GM13977 (cell line): ENCODE measurements at regions not wholly inside any gene's neighbourhood (a gene's known extent, or its start where the extent isn't known, plus 50 kb on each side); places are given as distances from the start of the nearest gene placed in this dataset.
"Not testable (repeated sequence)": the region's sequence is repeated elsewhere in the genome, so short reads cannot be mapped to it uniquely, and the experiment has no call there.

Experiments used
- DNase-seq: peaks from one replicate; pipeline ENCODE4 v3.0.0; 2012; ENCODE audit warnings: low spot score
- CTCF ChIP-seq: IDR thresholded peaks from 2 replicates; pipeline ENCODE4 v1.5.1; 2012; ENCODE audit warnings: mild to moderate bottlenecking, control low read depth; ENCODE audit not compliant: insufficient read depth; ENCODE audit errors: extremely low read depth, missing control alignments
- in situ Hi-C: fragments of 300-500 bp; cut with MboI; formaldehyde crosslinking; loops from one replicate; pipeline ENCODE4 v1.12.0; 2022; ENCODE audit warnings: low sequenced_read_pairs, low pct_unique_long_range_greater_than_20kb, mixed read lengths, inconsistent platforms; ENCODE audit not compliant: unreplicated experiment

GRCh38 chr10:4280461-4281189 lies 495.6 kb upstream of the KLF6 start:
- no peak for DNase-seq
- TF ChIP-seq CTCF: no peak
- in situ Hi-C loops: no loop called here

GRCh38 chr10:4279655-4280054 lies 494.6 kb upstream of the KLF6 start:
- DNase-seq: no peak
- no peak for TF ChIP-seq CTCF
- in situ Hi-C loops: no loop called here

GRCh38 chr10:4278186-4278585 lies 493.2 kb upstream of the KLF6 start:
- DNase-seq: no peak
- TF ChIP-seq CTCF: no peak
- in situ Hi-C loops: no loop called here

DNA sequence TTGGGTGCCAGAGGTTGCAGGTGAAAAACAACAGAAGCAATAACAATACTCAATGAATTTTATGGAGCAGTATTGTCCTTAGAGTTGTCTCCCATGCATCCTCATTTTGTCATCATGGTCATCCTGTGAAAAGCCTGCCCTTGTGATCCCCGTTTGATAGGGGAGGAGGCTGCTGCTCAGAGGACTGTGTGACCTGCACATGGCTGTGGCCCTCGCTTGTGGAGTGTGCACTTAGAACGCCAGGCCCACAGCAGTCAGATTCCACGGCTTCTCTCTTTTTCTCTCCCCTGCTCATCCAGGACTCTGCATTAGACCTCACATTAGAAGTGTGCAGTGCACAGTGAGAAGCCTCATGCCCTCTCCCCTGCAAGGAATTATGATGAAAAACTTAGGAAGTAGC lies 491.1 kb upstream of the KLF6 start:
- in situ Hi-C loops: no loop called here
- TF ChIP-seq CTCF: no peak
- no peak for DNase-seq

DNA sequence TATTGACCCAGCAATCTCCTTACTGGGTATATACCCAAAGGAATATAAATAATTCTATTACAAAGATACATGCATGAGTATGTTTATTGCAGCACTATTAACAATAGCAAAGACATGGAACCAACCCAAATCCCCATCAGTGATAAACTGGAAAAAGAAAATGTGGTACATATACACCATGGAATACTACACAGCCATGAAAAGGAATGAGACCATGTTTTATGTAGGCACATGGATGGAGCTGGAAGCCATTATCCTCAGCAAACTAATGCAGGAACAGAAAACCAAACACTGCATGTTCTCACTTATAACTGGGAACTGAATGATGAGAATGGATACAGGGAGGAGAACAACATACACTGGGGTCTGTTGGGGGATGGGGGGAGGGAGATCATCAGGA lies 489.7 kb upstream of the KLF6 start:
- DNase-seq, in situ Hi-C loops: not testable (repeated sequence)

DNA sequence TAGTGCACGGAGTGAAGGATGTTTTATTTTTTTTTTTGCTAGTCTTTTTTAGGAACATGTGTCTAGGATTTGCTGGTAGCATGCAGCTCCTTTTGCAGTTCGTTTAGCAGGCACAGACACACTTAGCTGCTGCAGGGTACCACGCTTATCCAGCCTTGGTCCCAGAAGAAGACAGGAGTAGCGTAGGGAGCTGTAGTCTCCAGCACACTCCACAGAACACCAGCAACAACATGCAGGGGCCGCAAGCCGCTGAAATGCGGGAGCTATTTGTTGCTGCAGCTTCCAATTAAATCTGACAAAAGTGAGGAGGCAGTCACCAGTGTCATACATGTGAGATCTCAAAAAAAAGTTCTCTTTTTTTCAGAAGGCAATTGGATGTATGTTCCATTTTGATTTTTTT lies 486.2 kb upstream of the KLF6 start:
- no peak for TF ChIP-seq CTCF
- in situ Hi-C loops: no loop called here
- DNase-seq: no peak

DNA sequence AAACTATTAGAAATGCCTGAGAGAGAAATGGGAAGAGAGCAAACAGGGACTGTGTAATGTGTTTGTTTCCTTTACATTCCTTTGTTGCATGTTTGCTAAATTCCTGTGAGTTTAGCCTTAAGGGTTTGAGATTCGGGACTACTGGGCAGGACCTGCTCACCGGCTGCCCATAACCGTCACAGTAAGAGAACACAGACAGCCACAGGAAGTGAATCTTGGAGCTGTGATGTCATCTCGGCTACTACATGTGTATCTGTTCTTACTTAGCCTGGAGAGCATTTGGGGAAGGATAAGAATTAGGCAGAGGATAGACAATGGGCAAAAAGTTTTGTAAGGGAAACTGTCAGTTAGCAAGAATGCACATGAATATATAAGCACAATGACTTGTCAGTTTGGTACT lies 485.1 kb upstream of the KLF6 start:
- DNase-seq: no peak
- TF ChIP-seq CTCF: no peak
- in situ Hi-C loops: no loop called here

- DNase-seq, in situ Hi-C loops: not testable (repeated sequence)
Observed at GRCh38 chr10:4268490-4268889, 483.5 kb upstream of the KLF6 start.
